Keratinocyte (primary cell): ENCODE measurements at regions not wholly inside any gene's neighbourhood (a gene's known extent, or its start where the extent isn't known, plus 50 kb on each side); places are given as distances from the start of the nearest gene placed in this dataset.

ENCODE experiments used
- DNase-seq: peaks from one replicate; pipeline ENCODE4 v3.0.0-alpha.2; 2011; ENCODE audit warnings: low read depth, missing footprints, low spot score
- FAIRE-seq: peaks from 2 replicates; lab custom pipeline; 2011; peaks lifted over from hg19 to GRCh38; lab: Jason Lieb, UNC
- H2AFZ ChIP-seq: 2 replicates; pipeline ENCODE4 v1.6.0; 2012; ENCODE audit warnings: low read length, control low read depth, inconsistent platforms; ENCODE audit not compliant: control insufficient read depth
- H3K27ac ChIP-seq: 2 replicates; pipeline ENCODE4 v1.5.1; 2011; ENCODE audit warnings: low read length; ENCODE audit not compliant: control insufficient read depth, insufficient read depth
- H3K27me3 ChIP-seq: 3 replicates; pipeline ENCODE4 v1.6.0; 2011; ENCODE audit warnings: low read length; ENCODE audit not compliant: control insufficient read depth, insufficient read depth; ENCODE audit errors: extremely low read depth
- H3K36me3 ChIP-seq, 2 experiments: 2 replicates in 1 of 2; 3 replicates in 1 of 2; pipeline ENCODE4 v1.5.1; 2011; ENCODE audit warnings: low read length in 2 of 2, mild to moderate bottlenecking in 1 of 2; ENCODE audit not compliant: control insufficient read depth in 2 of 2, insufficient read depth in 2 of 2; ENCODE audit errors: extremely low read depth in 1 of 2
- H3K4me1 ChIP-seq: 3 replicates; pipeline ENCODE4 v1.5.1; 2011; ENCODE audit warnings: low read length; ENCODE audit not compliant: control insufficient read depth, insufficient read depth; ENCODE audit errors: extremely low read depth
- H3K4me2 ChIP-seq: 3 replicates; pipeline ENCODE4 v1.6.0; 2011; ENCODE audit warnings: low read depth, low read length; ENCODE audit not compliant: control insufficient read depth, insufficient read depth; ENCODE audit errors: extremely low read depth
- H3K4me3 ChIP-seq, 3 experiments: fragments of 200-600 bp in 1 of 3; sonication (generic) in 1 of 3; 2 replicates in 2 of 3; 3 replicates in 1 of 3; pipeline ENCODE4 v1.5.1; 2011 to 2016; ENCODE audit warnings: low read length in 3 of 3, mild to moderate bottlenecking in 3 of 3, control low read depth in 2 of 3, inconsistent platforms in 1 of 3, low read depth in 1 of 3, mixed read lengths in 1 of 3, mixed run types in 1 of 3, moderate library complexity in 1 of 3; ENCODE audit not compliant: control insufficient read depth in 2 of 3, insufficient read depth in 2 of 3; ENCODE audit errors: extremely low read depth in 1 of 3
- H3K79me2 ChIP-seq: 2 replicates; pipeline ENCODE4 v1.6.0; 2012; ENCODE audit warnings: low read length; ENCODE audit not compliant: control insufficient read depth, insufficient read depth
- H3K9ac ChIP-seq: 3 replicates; pipeline ENCODE4 v1.6.0; 2011; ENCODE audit warnings: low read length; ENCODE audit not compliant: control insufficient read depth, insufficient read depth; ENCODE audit errors: extremely low read depth
- H3K9me1 ChIP-seq: 3 replicates; pipeline ENCODE4 v1.6.0; 2011; ENCODE audit warnings: low read length; ENCODE audit not compliant: control insufficient read depth, insufficient read depth; ENCODE audit errors: extremely low read depth
- H3K9me3 ChIP-seq: 2 replicates; pipeline ENCODE4 v1.5.1; 2012; ENCODE audit warnings: low read depth, low read length; ENCODE audit not compliant: control insufficient read depth
- H4K20me1 ChIP-seq: 3 replicates; pipeline ENCODE4 v1.6.0; 2011; ENCODE audit warnings: low read length; ENCODE audit not compliant: control insufficient read depth, insufficient read depth; ENCODE audit errors: extremely low read depth
- CTCF ChIP-seq, 3 experiments: IDR thresholded peaks in 1 of 3; conservative IDR thresholded peaks in 1 of 3; optimal IDR thresholded peaks in 1 of 3; 2 replicates in 2 of 3; 3 replicates in 1 of 3; pipeline versions ENCODE3 to v1.5.1; 2011; ENCODE audit warnings: low read length in 3 of 3, mild to moderate bottlenecking in 3 of 3, moderate library complexity in 2 of 3, control low read depth in 1 of 3, inconsistent platforms in 1 of 3; ENCODE audit not compliant: insufficient read depth in 2 of 3; ENCODE audit errors: extremely low read depth in 1 of 3
- EZH2 ChIP-seq: IDR thresholded peaks from one replicate; pipeline ENCODE4 v1.6.1; 2012; ENCODE audit warnings: inconsistent platforms, mild to moderate bottlenecking, low read length, moderate library complexity
- dilution Hi-C: fragments of 300-500 bp; cut with MboI; formaldehyde crosslinking; loops from one replicate; pipeline ENCODE4 v1.7.0; 2020; ENCODE audit warnings: low sequenced_read_pairs; ENCODE audit not compliant: extremely low pct_ligation_motif_present

GRCh38 chr2:176772816-176773215, 439.8 kb upstream of the HNRNPA3 start:
- Histone ChIP-seq H4K20me1 (no peaks in the 10 kb centered on the region), H3K4me3 (no peak overlapping the region), H3K9me3 (no peaks in the 10 kb centered on the region), H3K79me2 (no peaks in the 10 kb centered on the region), H2AFZ (no peak overlapping the region), H3K36me3 (no peaks in the 10 kb centered on the region), H3K27me3 (no peaks in the 10 kb centered on the region), H3K27ac (no peak overlapping the region), H3K9me1 (no peaks in the 10 kb centered on the region), H3K4me1 (no peaks in the 10 kb centered on the region), H3K9ac (no peak overlapping the region), H3K4me2 (no peak overlapping the region)
- no peak for FAIRE-seq
- TF ChIP-seq CTCF (optimal IDR thresholded peaks at IDR 0.05 in 1 of 3, IDR thresholded peaks at IDR 0.05 in 1 of 3, conservative IDR thresholded peaks at IDR 0.05 in 1 of 3; ENCODE audit: extremely low read depth in 1 of 3, insufficient read depth in 2 of 3, low read length in 3 of 3) = no peak
- no peak for TF ChIP-seq EZH2
- dilution Hi-C loops = no loop called here
- DNase-seq = no peak

GRCh38 chr2:176774766-176775451, 437.7 kb upstream of the HNRNPA3 start:
- TF ChIP-seq EZH2 = no peak
- no peak for TF ChIP-seq CTCF (optimal IDR thresholded peaks at IDR 0.05 in 1 of 3, IDR thresholded peaks at IDR 0.05 in 1 of 3, conservative IDR thresholded peaks at IDR 0.05 in 1 of 3; ENCODE audit: extremely low read depth in 1 of 3, insufficient read depth in 2 of 3, low read length in 3 of 3)
- no peak for FAIRE-seq
- Histone ChIP-seq H4K20me1 (no peaks in the 10 kb centered on the region), H3K4me3 (no peak overlapping the region), H3K4me2 (no peak overlapping the region), H3K27me3 (no peaks in the 10 kb centered on the region), H3K9me3 (no peaks in the 10 kb centered on the region), H3K27ac (no peak overlapping the region), H3K36me3 (no peaks in the 10 kb centered on the region), H3K79me2 (no peaks in the 10 kb centered on the region), H2AFZ (no peak overlapping the region), H3K9ac (no peak overlapping the region), H3K9me1 (no peaks in the 10 kb centered on the region), H3K4me1 (no peaks in the 10 kb centered on the region)
- dilution Hi-C loops = no loop called here
- DNase-seq = no peak
